Stimulated activated CD8-positive, alpha-beta memory T cell treated with anti-CD3 and anti-CD28 coated beads, Interleukin-2, amount 100 ng/mL, for 48 hours (primary cell): ENCODE measurements at regions not wholly inside any gene's neighbourhood (a gene's known extent, or its start where the extent isn't known, plus 50 kb on each side); places are given as distances from the start of the nearest gene placed in this dataset.

Source experiments
- DNase-seq, 2 donors: peaks; one replicate each; pipeline ENCODE4 v3.0.0-alpha.2; 2020; ENCODE audit warnings: low read depth in 2 of 2

DNA sequence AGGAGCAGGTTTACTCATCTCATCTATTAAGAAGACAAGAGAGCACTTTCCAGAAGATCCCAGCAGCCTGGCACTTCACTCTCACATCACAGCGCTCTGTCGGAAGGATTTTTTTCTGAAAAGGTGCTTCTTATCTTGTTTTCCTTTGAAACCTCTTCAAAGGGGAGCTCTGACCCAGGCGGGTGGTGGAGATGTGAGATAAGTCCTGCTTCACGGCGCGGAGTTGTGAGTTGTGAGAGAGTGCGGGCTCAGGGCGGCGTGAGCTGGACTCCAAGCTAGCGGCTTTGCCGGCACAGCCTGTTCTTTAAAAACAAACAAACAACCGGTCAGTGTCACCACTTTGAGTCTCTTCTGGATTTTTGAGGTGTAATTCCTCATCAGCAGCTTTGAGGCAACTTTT is 169.0 kb upstream of the ARGLU1 start:
- DNase-seq = no peak

DNA sequence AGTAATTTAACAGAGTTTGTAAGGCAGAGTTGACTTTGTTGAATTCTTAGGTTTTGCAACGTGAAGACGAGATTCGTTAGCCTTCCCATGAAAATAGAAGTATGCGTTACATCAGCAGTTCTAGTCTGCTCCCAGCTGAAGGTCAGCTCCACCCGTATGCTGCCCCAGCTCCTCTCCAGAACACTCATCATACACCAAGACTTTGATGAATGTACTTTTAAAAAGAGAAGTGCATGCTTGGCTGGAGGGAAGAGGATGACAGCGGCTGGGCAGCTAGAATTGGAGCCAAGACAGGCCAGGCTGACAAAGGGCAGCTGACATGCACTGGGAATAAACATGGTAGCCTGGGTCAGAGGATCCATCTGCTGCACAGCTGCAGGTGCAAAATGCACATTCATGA is 166.3 kb upstream of the ARGLU1 start:
- no peak for DNase-seq

DNA sequence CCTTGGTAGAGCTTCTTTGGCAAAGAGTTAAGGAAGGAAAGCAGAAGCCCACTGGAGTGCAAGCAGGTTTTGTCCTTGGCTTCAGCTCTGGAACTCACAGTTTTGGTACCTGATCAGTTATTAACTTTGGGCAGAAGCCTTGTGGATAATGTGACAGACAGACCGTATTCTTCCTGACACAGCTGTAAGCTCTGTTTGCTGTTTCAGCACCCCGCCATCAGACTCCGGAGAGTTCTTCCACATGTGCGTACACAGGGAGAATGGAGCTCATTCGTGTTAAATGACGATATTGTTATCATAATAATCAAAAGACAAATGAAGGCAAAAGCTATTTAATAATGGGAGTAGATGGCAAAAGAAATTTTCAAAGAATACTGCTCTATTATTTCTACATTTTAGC is 155.1 kb upstream of the ARGLU1 start:
- no peak for DNase-seq

DNA sequence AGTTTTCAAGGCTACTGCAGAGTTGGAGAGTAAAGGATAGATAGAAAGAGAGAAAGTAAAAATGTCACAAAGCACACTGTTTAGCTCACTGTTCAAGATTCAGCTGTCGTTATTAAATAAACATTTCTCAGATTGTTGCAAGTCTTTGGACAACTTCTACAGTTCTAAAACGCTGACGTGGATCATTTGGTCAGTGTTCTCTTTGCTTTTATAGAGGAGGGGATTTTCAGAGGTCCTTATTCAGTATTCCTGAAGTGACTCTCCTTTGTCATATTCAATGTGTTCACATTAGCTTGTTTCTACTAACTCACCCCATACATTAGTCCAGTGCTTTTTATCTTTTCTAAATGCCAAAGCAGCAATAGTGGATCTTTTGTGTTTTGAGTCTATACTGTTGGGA is 154.7 kb upstream of the ARGLU1 start:
- DNase-seq = no peak

DNA sequence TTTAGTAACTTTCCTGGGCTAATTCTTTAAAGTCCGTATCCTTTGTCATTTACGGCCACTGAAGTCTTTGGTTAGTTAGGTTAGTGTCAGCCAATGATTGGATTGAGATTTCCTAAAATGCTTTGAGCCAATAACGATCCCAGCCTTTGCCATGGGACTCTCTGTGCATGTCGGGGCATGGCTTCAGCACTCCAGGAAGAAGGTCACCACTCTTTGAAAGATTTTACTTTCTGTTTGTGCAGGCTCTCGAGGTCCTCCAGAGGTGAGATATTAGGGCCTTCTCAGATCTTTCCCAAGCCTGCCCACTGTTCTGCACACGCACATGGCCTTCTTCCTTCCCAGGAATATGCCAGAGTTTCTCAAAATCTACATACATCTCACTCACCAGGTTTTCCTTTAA is 153.7 kb upstream of the ARGLU1 start:
- DNase-seq = no peak

DNA sequence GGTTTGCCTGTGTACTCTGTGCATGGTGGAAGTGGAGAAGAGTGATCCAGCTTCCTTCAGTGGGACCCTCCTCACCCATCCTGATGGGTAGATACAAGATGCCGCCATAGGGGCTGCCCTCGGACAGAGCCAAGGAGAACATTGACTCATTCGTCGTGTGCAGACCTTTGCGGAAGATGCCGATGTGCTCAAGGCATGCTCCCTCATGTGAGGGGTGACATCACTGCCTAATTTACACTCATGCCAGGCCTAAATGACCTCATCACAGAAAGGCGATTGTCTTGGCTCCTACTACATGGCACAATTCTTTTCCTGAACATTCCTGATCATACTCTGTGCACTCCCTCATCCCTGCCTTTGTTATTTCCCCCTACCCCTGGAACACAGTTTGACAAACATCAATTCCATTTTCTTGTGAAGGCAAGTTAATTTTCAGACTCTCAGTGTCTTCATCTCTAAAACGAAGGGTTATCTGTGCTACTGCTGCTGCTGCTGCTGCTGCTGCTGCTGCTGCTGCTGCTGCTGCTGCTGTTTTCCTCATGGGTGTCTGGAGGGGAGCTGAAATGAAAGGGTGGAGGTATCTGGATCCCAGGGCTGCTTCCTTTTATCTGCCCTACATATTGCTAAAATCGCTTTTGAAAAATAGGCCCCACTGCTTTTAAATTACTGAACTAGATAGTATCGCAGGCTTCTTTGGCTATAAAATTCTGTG is 146.5 kb upstream of the ARGLU1 start:
- no peak for DNase-seq

DNA sequence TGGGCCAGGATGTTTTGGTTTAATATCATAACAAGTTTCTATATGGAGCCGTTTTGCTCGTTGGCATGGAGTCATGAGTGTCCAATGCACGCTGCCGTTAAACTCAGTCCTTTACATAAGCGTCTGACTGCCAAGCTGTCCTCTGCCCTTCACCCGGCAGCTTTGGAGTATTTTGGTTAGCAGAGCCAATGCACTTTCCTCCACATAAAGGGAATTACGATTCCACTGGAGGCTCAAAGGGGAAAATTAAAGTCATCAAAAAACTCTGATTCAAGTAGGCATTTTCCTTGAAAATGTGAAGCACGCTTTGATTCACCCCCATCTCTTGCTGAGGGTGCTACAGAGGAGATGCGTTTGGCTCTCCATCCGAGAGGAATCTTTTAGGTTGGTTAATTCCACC is 144.4 kb upstream of the ARGLU1 start:
- DNase-seq = no peak

DNA sequence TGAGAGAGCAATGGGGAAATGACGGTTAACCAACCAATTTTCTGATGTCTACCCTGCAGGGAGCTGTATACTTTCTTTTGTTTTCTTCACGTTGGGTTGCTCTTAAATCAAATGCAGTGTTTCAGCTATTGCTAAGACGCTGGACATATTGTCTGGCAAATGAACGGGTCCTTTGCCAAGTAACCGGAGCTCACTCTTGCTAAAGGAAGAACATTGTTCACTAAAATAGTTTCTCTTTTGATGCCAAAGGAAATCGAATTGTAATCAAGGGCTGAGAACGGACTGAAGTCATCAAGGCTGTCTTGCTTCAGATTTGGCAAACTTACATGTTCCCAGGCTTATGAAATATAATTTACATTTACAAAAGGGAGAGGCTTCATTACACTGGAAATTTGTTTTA is 142.3 kb upstream of the ARGLU1 start:
- DNase-seq = no peak

DNA sequence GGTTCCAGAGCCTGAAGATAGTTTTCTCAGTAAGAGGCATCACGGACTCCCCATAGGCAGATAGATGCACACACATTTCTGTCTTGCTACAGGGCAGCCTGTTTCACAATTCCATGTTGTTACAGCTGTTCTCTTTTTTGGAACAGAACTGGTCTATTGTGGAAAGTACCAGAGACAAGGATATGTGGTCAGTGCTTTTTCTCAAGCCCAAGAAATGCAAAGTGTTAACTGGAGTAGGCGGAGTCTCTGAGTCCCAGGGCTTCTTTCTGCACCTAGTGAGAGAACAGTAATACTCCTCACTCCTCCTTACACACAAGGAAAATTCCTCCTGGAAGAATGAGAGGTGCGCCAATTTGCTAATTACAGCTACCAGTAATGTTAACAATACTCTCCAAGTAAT is 141.6 kb upstream of the ARGLU1 start:
- DNase-seq = no peak

DNA sequence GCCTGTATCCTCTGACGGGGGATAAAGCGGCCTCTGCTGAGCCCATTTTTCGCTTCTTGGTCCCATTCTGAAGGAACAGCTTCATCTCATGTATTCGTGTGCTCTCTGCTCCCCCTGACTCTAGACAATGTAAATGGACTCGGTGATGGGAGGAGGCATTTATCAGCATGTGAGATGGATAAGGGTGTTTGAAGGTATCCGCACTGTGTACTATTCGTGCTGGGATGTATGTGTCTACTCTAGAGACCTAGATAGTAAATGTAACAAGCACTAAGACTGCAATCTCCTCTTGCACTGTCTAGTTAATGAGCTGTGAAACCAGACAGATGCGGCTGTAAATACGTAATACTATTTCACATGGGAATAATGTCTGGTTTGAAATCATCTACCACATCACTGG is 134.6 kb upstream of the ARGLU1 start:
- no peak for DNase-seq

DNA sequence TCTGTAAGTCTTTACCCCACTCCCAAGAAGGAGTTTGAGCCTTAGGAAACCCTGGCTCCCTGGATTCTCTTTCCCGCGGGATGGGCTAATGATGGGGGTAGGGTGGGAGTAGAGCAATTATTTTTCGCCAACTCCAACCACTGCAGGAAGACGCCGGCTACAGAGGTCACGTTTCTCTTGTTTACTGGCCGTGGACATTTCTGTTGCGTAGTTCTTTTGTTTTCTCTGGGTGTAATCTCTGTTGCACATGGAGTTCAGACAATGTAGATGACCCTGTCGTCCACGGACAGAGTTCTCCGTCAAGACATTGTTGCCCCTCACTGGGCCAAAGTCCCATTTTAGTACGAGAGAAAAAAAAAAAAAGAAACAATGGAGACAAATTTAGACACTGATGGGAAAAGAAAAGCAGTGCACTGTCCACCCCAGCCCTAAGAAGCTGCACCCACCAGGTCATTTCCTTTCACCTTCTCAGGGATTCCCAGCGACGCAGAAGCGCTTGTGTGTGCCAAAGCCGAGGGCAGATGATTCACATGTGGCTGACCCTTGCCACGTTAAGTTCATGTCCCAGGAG is 133.9 kb upstream of the ARGLU1 start:
- no peak for DNase-seq

DNA sequence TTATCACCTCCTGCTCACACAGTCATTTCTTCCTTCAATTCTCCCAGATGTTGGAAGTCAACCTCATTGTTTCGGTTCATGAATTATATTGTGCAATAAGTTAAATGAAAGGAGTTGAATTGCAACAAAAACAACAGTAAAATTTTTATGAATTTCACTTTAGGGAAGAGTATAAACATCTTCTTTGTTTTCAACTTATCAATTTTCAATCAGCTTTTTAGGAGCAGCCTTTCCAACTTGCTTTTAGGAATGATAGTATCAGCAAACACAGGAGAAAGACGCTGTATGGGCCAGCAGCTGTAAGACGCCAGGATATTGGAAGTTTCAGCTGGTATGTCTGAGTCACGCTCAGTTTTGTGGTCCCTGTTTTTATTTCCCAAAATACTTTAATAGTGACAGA is 132.5 kb upstream of the ARGLU1 start:
- no peak for DNase-seq

DNA sequence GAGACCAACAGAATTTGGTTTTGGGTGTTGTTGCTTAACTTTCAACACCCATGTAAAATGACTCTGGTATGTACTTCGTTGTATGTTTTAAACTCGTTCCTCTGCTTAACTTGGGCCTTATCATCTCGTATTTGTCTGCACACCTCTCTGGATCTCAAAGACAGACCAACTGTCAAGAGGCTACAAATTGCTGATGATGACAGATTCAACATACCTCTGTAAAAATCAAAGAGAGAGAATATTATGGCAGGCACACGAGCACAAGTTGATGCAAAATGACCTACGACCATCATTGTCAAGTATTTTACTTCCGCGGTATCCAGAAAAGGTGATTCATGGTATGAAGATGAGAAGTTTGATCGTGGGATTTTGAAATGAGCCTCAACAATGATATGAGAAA is 132.1 kb upstream of the ARGLU1 start:
- DNase-seq = no peak

DNA sequence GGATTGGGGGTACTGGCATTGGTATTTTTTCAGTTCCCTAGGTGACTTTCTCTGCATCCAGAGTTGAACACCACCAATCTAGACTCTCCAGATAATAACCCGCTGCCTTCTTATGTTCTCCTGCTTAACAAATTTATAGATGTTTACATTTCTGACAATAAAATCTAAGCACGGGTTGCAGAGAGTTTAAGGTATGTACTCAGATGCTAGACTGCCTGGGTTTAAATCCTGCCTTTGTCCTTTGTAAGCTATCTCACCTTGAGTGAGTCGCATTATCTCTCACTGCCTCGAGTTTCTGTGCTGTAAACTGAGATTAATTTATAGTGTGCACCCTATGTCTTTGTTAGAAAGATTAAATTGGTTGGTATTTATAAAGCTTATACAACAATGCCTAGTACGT is 131.4 kb upstream of the ARGLU1 start:
- no peak for DNase-seq

DNA sequence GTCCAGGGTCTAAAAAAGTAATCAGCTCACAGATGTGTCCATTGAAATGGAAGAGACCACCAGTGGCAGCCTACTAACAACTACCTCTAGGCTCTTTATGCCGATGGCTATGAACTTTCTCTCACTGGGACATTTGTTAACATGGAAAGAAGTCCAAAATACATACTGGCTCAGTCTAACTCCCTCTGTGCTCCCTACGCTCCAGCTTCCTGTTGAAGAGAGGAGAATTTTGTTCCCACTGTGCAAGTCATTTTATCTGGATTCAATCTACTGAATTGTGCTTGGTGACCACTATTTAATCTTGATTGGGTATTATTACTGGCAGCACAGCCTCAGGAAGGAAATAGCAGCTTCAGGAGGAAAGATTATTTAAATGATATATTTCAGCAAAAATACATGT is 128.8 kb upstream of the ARGLU1 start:
- DNase-seq = no peak

DNA sequence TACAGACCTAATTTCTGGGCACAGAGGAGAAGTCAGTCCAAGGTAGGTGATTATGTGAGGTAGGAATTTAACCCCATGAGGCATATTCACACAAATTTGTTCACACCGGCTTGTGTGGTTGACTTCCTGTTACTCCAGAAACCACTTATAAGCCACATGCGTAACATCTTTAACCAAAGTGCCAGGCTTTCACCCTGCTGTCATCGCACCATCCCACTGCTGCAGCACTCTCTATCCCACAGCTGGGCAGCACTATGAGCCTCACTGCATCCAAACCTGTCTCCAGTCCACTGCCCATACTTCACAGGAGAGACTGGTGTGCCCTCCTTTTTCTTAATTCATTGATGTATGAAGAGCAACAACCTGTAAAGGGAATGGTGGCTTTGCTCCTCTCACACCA is 128.2 kb upstream of the ARGLU1 start:
- DNase-seq = no peak

DNA sequence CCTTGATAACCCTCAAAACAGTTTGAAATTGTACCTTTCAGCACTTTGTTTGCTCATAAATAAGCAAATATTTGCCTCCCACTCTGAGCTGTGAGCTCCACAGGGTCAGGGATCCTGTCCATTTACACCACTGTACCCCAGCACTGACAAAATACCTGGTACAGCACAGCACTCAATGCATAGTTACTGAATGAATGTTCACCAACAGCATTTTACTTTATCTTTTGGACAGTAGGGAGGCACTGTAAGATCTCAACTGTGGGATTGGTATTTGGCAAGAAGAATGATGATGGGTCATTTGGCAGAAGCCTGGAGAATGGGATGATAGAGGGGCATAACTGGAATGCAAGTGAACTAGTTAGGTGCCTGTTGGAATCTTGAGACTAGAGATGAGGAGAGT is 127.2 kb upstream of the ARGLU1 start:
- no peak for DNase-seq

DNA sequence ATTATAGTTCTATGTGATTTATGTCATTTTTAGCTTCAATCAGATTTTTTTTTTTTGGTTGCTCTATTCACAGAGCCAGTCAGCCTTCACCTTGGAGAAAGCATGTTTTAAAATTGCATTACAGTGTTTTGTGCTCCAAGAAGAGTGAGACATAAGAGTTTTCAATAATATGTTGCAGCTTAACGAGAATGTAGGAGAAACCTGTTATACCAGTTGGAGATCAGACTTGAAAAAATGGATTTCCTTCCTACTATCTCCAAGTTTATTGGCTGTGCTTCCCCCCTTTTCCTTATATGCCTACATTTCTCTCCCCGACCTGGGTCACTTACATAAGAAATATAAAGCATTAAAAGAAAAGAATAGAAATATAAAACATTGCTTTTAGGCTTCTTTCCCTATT is 123.9 kb upstream of the ARGLU1 start:
- no peak for DNase-seq

DNA sequence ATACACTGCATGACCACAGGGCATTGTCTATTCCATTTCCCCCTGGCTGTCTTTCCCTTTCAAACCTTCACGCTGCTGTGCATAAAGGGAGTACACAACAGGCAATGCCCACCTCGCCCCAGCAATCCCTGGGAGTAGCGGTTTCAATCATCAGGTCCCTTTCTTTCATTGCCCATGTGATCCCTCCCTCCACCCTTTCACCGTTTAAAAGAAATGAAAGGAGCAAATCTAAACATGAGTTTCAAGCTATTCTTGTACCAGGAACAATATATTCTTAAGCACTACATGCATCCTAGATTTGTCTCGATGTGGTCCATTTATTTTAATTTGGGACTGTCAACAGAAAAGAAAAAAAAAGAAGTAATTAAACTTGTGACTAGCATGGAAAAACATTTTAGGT is 123.4 kb upstream of the ARGLU1 start:
- no peak for DNase-seq

DNA sequence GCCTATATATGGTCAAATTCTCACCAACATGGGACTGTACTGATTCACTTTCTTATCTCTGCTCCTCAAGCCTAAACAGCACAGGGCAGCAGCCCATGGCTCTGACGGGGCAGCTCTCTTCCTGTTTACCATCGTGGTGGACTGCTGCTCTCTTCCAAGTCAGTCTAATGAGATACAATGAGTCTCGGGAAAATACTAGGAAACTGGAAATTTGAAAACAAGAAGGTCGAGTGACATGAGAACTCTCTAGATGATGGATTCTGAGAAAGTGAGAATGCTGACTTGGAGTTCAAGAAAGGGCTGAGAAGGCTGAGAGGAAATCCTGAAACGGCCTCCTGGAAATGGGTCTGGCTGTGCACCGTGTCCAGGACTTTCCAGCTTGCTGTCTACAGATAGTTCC is 122.8 kb upstream of the ARGLU1 start:
- no peak for DNase-seq

DNA sequence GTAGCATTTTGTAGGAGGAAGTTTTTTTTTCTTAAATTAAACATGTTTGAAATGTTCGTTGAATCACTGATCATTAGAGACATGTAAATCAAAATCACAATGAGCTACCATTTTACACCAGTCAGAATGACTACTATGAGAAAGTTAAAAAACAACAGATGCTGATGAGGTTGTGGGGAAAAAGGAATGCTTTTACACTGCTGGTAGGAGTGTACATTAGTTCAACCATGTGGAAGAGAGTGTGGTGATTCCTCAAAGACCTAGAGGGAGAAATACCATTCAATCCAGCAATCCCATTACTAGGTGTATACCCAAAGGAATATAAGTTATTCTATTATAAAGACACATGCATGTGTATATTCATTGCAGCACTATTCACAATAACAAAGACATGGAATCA is 122.0 kb upstream of the ARGLU1 start:
- no peak for DNase-seq

DNA sequence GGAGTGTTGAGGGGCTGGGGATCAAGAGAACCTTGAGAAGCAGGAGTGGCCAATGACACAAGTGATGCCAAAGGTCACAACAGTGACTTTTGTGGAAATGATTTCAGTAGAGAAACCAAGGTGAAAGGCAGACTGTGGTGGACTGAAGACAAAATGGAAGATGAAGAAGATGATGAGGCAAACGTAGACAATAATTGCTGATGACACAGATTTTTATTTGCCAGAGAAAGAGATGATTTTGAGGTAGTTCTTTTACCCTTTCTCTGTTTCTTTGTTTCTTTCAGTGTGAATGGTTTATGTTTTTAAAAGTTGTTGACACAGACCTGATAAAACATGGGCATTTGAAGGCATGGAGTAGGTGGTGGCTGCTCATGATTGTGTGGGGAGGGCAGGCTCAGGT is 121.0 kb upstream of the ARGLU1 start:
- no peak for DNase-seq

DNA sequence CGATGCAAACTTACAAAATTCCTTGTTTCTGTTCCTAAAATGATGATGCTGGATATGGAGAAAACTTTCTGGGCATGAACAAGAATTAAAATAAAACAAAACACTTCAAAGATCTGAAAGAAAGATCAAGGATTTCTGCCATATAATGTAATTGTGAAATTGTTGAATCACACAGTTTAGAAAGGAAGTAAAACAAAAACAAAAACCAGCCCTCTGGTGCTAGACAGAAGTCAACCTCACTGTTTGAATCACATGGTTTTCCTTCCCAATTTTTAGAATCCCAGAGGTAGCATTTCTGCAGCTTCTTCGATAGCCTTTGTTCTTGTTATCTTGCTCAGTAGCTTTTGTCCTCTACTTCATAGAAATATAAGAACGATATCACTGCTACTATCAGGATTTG is 118.2 kb upstream of the ARGLU1 start:
- no peak for DNase-seq

DNA sequence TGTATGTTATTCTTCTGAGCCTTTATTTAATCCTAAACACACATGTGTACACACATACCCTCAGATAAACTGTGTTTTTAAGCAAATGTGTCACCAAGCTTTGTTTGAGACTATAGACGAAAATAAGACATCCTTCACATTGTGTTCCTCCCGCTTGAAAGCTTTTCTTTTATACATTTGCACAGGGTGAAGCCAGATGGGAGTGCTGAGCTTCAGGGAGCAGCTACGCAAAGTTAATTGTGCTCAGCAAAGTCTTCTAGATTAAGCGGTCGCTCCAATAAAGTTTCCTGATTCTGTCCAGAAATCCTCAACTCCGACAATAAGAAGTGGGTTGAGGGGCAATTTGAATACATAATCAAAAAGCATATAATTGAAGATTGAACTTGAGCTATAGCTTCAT is 117.2 kb upstream of the ARGLU1 start:
- DNase-seq = no peak
